SH-SY5Y (cell line): ENCODE measurements at regions not wholly inside any gene's neighbourhood (a gene's known extent, or its start where the extent isn't known, plus 50 kb on each side); places are given as distances from the start of the nearest gene placed in this dataset.

ENCODE experiments used
- GATA2 ChIP-seq: IDR thresholded peaks from 2 replicates; pipeline ENCODE4 v1.6.1; 2011; ENCODE audit warnings: mild to moderate bottlenecking, low read depth, low read length
- GATA3 ChIP-seq: IDR thresholded peaks from 2 replicates; pipeline ENCODE4 v1.6.1; 2011; ENCODE audit warnings: low read depth, mild to moderate bottlenecking, low read length, moderate library complexity

- TF ChIP-seq GATA2 (no peak), GATA3 (no peak)
Measured at GRCh38 chr15:100809151-100809550, 70.5 kb upstream of the ALDH1A3 start.
